ENCODE measurements at regions not wholly inside any gene's neighbourhood (a gene's known extent, or its start where the extent isn't known, plus 50 kb on each side); places are given as distances from the start of the nearest gene placed in this dataset.

- no peak for DNase-seq
Measured at GRCh38 chr17:34733333-34733732, 154.0 kb downstream of the TMEM132E start.

- no peak for DNase-seq
Measured at GRCh38 chr17:34730816-34731215, 151.4 kb downstream of the TMEM132E start.

- no peak for DNase-seq
Measured at GRCh38 chr17:34728771-34729310, 149.5 kb downstream of the TMEM132E start.

- no peak for DNase-seq
Measured at GRCh38 chr17:34727601-34728000, 148.2 kb downstream of the TMEM132E start.

- no peak for DNase-seq
Measured at GRCh38 chr17:34726536-34727384, 147.4 kb downstream of the TMEM132E start.

GRCh38 chr17:34725725-34726124, 146.3 kb downstream of the TMEM132E start:
- no peak for DNase-seq

GRCh38 chr17:34725008-34725407, 145.6 kb downstream of the TMEM132E start:
- DNase-seq, result peak; percentile 37

GRCh38 chr17:34723875-34724274, 144.5 kb downstream of the TMEM132E start:
- DNase-seq, result no peak

- no peak for DNase-seq
Measured at GRCh38 chr17:34721326-34721725, 141.9 kb downstream of the TMEM132E start.

GRCh38 chr17:34720760-34721159, 141.4 kb downstream of the TMEM132E start:
- no peak for DNase-seq

- DNase-seq, result no peak
Measured at GRCh38 chr17:34719569-34719968, 140.2 kb downstream of the TMEM132E start.

GRCh38 chr17:34717092-34717491, 137.7 kb downstream of the TMEM132E start:
- no peak for DNase-seq

GRCh38 chr17:34716291-34716690, 136.9 kb downstream of the TMEM132E start:
- DNase-seq, result no peak

GRCh38 chr17:34715504-34715903, 136.1 kb downstream of the TMEM132E start:
- DNase-seq, result no peak

- DNase-seq, result no peak
Measured at GRCh38 chr17:34714475-34715410, 135.4 kb downstream of the TMEM132E start.

- no peak for DNase-seq
Measured at GRCh38 chr17:34713687-34714086, 134.3 kb downstream of the TMEM132E start.

- DNase-seq, result no peak
Measured at GRCh38 chr17:34712481-34713195, 133.3 kb downstream of the TMEM132E start.

- DNase-seq, result no peak
Measured at GRCh38 chr17:34711646-34712045, 132.3 kb downstream of the TMEM132E start.

GRCh38 chr17:34710226-34710625, 130.8 kb downstream of the TMEM132E start:
- no peak for DNase-seq

GRCh38 chr17:34709158-34709754, 129.9 kb downstream of the TMEM132E start:
- DNase-seq, result no peak

GRCh38 chr17:34706029-34706428, 126.6 kb downstream of the TMEM132E start:
- no peak for DNase-seq

- DNase-seq, result no peak
Measured at GRCh38 chr17:34703533-34703932, 124.2 kb downstream of the TMEM132E start.

Measured in activated CD8-positive, alpha-beta memory T cell treated with anti-CD3 and anti-CD28 coated beads for 24 hours (primary cell).